Mucosa of descending colon (tissue), 3 donors: ENCODE measurements at regions not wholly inside any gene's neighbourhood (a gene's known extent, or its start where the extent isn't known, plus 50 kb on each side); places are given as distances from the start of the nearest gene placed in this dataset.
"Not testable (repeated sequence)": the region's sequence is repeated elsewhere in the genome, so short reads cannot be mapped to it uniquely, and the experiment has no call there.

ENCODE experiments used
- ATAC-seq: fragments of 200-7000 bp; cut with Tn5 transposase; one replicate; pipeline ENCODE4 v1.9.1; 2020; ENCODE audit warnings: mild to moderate bottlenecking, moderate library complexity
- DNase-seq, 3 donors: peaks; one replicate each; pipeline ENCODE4 v3.0.0-alpha.2; 2020
- H3K36me3 ChIP-seq: fragments of 200-600 bp; one replicate; pipeline ENCODE4 v1.8.0; 2021; ENCODE audit warnings: low read depth, mild to moderate bottlenecking
- H3K4me1 ChIP-seq: fragments of 200-600 bp; one replicate; pipeline ENCODE4 v1.8.0; 2021; ENCODE audit warnings: low read depth, mild to moderate bottlenecking
- H3K4me3 ChIP-seq: fragments of 200-600 bp; one replicate; pipeline ENCODE4 v1.8.0; 2021; ENCODE audit warnings: mild to moderate bottlenecking
- H3K9me3 ChIP-seq: fragments of 200-600 bp; one replicate; pipeline ENCODE4 v1.8.0; 2021; ENCODE audit warnings: mild to moderate bottlenecking
- CTCF ChIP-seq: fragments of 200-600 bp; IDR thresholded peaks from one replicate; pipeline ENCODE4 v1.8.0; 2022; ENCODE audit warnings: antibody characterized with exemption, mild to moderate bottlenecking
- intact Hi-C, 2 donors: fragments of 100-400 bp; cut with DNase I in 1 of 2; cut with micrococcal nuclease in 1 of 2; formaldehyde crosslinking; loops; one replicate each; pipeline versions ENCODE4 v1.11.0 to v1.11.1; 2022; cut with DNase I, micrococcal nuclease
- donor health status: DM: no; HTN: no; CAD: no; lungs with moderate emphysema.
- donor health status: DM: no; HTN: no; CAD: no.
- donor health status: DM: no; HTN: yes; CAD: no.

GRCh38 chr10:30529373-30529998, 95.5 kb downstream of the MAP3K8 start:
- Histone ChIP-seq H3K36me3 (no peaks in the 10 kb centered on the region), H3K9me3 (no peaks in the 10 kb centered on the region), H3K4me3 (no peak overlapping the region), H3K4me1 (no peaks in the 10 kb centered on the region)
- TF ChIP-seq CTCF, result no peak
- intact Hi-C loops, result no loop called here
- peak; percentile 58 to 89 (median 69) for DNase-seq
- peak; percentile 85 for ATAC-seq

GRCh38 chr10:30528429-30528786, 94.4 kb downstream of the MAP3K8 start:
- Histone ChIP-seq H3K9me3 (no peaks in the 10 kb centered on the region), H3K36me3 (no peaks in the 10 kb centered on the region), H3K4me3 (no peak overlapping the region), H3K4me1 (no peaks in the 10 kb centered on the region)
- no peak for ATAC-seq
- TF ChIP-seq CTCF, result no peak
- no peak for DNase-seq
- intact Hi-C loops, result no loop called here

DNA sequence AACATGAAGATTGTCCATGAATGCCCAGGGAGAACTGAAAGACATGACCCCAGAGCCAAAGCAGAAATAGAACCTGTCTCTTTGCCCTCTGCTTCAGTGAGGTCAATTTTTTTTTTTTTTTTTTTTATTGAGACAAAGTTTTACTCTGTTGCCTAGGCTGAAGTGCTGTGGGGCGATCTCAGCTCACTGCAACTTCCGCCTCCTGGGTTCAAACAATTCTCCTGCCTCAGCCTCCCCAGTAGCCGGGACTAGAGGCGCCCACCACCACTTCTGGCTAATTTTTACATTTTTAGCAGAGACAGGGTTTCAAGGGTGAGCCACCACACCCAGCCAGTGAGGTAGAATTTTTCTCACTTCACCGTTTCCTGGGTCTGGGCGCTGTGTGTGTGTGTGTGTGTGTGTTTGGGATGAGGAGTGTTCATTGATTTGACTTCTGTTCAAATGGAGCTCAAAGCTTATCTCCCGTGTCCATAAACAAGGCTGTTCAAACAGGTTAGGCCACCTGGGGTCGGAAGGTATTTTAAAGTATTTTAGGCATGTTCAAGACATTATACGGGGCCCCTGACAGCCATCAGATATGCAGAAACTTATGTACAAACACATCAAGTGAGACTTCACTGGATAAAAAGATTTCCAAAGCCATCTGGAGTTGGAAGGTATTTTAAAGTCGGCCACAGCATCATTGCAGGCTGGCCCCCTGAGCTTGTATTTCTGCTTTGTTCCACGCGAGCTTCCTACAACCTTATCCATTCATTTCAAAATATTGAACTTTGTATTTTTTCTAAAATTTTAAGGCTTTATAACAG, 93.8 kb downstream of the MAP3K8 start:
- no peaks in the 10 kb centered on the region for H3K36me3 ChIP-seq
- H3K9me3 ChIP-seq, result no peaks in the 10 kb centered on the region
- no peak overlapping the region for H3K4me3 ChIP-seq
- ATAC-seq (peak; percentile 48), DNase-seq (peak in 1 of 3 donors; percentile 32)
- intact Hi-C loops, result no loop called here
- TF ChIP-seq CTCF, result no peak
- H3K4me1 ChIP-seq, result no peaks in the 10 kb centered on the region

DNA sequence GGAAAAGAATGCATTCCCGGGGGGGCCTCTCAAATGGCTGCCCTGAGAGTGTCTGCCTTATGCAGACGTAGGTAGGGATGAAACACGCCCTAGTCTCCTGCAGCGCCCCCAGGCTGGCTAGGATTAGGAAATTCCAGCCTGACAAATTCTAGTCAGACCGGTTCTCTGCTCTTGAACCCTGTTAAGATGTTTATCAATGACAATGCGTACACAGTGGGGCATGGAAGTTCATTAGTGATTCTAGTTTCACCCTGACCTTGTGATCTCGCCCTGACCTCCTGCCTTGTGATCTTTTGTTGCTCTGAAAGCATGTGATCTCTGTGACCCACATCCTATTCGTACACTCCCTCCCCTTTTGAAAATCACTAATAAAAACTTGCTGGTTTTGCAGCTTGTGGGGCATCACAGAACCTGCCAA, 88.7 kb downstream of the MAP3K8 start:
- H3K4me3 ChIP-seq, ATAC-seq, H3K9me3 ChIP-seq, H3K36me3 ChIP-seq, intact Hi-C loops, H3K4me1 ChIP-seq: not testable (repeated sequence)
- peak in 1 of 3 donors; percentile 21 for DNase-seq

- Histone ChIP-seq H3K4me1 (no peaks in the 10 kb centered on the region), H3K9me3 (no peaks in the 10 kb centered on the region), H3K4me3 (no peak overlapping the region), H3K36me3 (no peaks in the 10 kb centered on the region)
- DNase-seq (no peak), ATAC-seq (no peak)
- intact Hi-C loops, result no loop called here
- no peak for TF ChIP-seq CTCF
Observed at GRCh38 chr10:30518907-30519306, 84.9 kb downstream of the MAP3K8 start.
